ENCODE measurements at regions not wholly inside any gene's neighbourhood (a gene's known extent, or its start where the extent isn't known, plus 50 kb on each side); places are given as distances from the start of the nearest gene placed in this dataset.
"Not testable (repeated sequence)": the region's sequence is repeated elsewhere in the genome, so short reads cannot be mapped to it uniquely, and the experiment has no call there.

DNA sequence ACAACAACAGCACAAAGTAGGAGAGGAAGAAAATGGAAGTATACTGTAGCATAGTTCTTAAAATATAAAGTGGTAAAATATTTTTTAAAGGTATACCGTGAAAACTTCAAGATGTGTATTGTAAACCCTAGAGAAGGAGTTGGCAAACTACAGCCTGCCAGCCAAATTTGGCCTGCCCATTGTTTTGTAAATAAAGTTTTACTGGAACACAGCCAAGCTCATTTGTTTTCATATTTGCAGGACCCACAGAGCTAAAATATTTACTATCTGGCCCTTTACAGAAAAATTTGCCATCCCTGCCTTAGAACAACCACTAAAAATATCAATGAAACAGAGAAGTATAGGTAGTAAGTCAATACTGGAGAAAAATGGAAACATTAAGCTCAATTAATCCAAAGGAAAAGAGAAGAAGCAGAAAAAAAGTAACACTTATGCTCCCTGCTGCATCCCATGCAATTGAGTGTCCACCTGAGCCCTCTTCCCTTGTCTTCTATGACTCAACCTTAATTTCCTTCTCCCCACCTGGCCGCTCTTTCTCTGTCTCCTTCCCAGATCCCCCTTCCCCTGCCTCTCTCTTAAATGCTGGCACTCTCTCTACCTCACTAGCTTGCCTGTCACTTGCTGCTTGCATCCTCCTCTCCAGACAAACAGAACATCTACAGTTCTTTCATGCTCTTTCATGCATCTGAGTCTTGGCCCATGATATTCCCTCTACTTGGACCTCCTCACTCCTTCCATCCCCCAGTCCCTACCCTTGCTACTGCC is 50.6 kb upstream of the FER start:
- DNase-seq (ENCODE audit: low spot score in 2 of 2), result no peak
- H3K4me3 ChIP-seq (ENCODE audit: low read depth, poor library complexity, severe bottlenecking), result no peak overlapping the region
- 69 to 73% methylated on average over 2 of the region's 2 CpGs for WGBS, 2 donors
- TF ChIP-seq, protein P1, sequence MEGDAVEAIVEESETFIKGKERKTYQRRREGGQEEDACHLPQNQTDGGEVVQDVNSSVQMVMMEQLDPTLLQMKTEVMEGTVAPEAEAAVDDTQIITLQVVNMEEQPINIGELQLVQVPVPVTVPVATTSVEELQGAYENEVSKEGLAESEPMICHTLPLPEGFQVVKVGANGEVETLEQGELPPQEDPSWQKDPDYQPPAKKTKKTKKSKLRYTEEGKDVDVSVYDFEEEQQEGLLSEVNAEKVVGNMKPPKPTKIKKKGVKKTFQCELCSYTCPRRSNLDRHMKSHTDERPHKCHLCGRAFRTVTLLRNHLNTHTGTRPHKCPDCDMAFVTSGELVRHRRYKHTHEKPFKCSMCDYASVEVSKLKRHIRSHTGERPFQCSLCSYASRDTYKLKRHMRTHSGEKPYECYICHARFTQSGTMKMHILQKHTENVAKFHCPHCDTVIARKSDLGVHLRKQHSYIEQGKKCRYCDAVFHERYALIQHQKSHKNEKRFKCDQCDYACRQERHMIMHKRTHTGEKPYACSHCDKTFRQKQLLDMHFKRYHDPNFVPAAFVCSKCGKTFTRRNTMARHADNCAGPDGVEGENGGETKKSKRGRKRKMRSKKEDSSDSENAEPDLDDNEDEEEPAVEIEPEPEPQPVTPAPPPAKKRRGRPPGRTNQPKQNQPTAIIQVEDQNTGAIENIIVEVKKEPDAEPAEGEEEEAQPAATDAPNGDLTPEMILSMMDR (IDR thresholded peaks at IDR 0.05), result no peak
- TF ChIP-seq POLR2A (IDR thresholded peaks at IDR 0.05), result no peak
- intact Hi-C loops (cut with DNase I; ENCODE audit: low total_unique reads), result no loop called here

DNA sequence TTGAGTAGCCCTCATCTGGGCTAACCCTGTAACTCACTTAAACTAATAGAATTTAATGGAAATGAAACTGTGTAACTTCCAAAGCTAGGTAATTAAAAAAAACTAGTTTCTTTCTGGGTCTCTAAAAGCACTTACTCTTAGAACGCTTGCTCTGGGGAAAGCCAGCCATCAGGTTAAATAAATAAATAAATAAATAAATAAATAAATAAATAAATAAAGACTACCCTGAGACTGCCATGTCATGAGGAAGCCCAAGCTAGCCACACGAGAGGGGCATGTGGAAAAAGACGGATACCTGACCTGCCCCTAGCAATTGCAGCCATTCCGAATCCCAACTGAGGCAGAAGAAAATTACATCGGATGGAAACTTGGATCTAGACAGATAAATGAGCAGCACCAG is 51.3 kb upstream of the FER start:
- H3K4me3 ChIP-seq (ENCODE audit: low read depth, poor library complexity, severe bottlenecking), result no peak overlapping the region
- intact Hi-C loops (cut with DNase I; ENCODE audit: low total_unique reads), result no loop called here
- no peak for TF ChIP-seq POLR2A (IDR thresholded peaks at IDR 0.05)
- TF ChIP-seq, protein P1 (IDR thresholded peaks at IDR 0.05), result no peak
- WGBS, 2 donors, result 59 to 79% methylated on average over 5 of the region's 5 CpGs
- DNase-seq (ENCODE audit: low spot score in 2 of 2), result no peak

DNA sequence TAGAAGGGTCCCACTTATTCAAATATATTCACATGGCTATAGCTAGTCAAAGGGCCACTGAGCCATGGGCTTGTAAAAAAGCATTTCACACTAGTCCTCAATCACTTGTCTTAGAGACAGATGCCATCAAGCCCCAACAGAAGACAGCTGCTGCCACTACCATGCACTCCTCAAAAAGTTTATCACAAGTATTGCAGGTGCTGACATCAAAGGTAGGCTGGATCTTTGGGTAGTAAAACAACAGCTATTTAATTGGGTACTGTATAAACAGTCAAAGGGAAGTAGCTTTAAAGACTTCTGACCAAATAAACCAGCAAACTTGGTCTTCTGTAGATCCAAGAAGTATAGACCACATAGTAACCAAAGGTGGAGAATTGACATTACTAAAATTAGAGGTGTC is 59.2 kb upstream of the FER start:
- intact Hi-C loops (cut with DNase I; ENCODE audit: low total_unique reads), result no loop called here
- TF ChIP-seq, protein P1 (IDR thresholded peaks at IDR 0.05), result no peak
- no peak for TF ChIP-seq POLR2A (IDR thresholded peaks at IDR 0.05)
- DNase-seq (ENCODE audit: low spot score in 2 of 2), result no peak
- H3K4me3 ChIP-seq (ENCODE audit: low read depth, poor library complexity, severe bottlenecking), result no peak overlapping the region

DNA sequence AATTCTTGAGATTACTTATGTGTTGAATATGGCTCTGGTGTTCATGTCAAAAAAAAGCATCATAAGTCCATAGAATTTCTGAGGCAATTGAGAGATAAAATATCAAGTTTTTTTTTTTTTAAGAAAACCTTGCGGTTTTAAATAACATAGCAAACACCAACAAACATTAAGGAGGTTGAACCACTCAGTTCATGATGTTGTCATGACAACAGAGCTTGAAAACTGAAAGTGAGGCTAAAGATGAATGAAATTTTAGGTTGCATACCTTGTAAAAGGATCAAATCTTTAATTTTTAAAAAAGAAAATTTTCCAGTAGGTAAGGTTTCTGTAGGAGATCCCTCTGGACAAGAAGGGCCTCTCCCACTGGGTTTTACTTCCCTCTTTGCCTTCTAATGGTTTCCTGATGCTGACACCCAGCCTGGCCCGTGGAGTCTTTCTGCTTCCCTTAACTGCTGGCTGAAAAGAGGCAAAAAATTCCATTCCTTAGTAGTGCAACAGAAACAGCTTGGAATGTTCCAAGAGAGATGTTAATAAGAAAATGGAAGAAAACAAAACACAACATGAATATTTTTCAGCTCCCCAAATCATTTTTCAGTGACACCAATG is 60.0 kb upstream of the FER start:
- TF ChIP-seq POLR2A (IDR thresholded peaks at IDR 0.05), result no peak
- TF ChIP-seq, protein P1 (IDR thresholded peaks at IDR 0.05), result no peak
- H3K4me3 ChIP-seq (ENCODE audit: low read depth, poor library complexity, severe bottlenecking), result no peak overlapping the region
- 52 to 65% methylated on average over 2 of the region's 2 CpGs for WGBS, 2 donors
- intact Hi-C loops (cut with DNase I; ENCODE audit: low total_unique reads), result no loop called here
- DNase-seq (ENCODE audit: low spot score in 2 of 2), result no peak

DNA sequence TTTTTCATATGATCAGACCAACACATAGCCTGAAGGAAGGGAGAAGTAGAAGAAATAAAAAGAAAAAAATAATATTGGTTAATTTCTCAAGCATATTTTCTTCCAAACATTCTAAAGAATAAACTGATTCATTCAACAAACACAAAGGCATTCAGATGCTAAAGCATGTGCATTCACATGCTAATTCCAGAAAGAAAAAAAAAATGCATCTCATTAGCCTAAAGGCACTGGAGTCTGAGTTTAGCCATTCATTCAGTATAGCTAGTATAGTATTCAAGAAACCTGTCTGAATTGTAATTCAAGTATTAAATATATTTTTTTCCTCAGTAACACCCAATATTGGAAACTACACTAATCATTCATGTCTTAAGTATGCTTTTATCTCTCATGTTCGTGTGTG is 61.0 kb upstream of the FER start:
- DNase-seq (ENCODE audit: low spot score in 2 of 2), result no peak
- 38 to 56% methylated on average over 1 of the region's 1 CpG for WGBS, 2 donors
- intact Hi-C loops (cut with DNase I; ENCODE audit: low total_unique reads), result no loop called here
- H3K4me3 ChIP-seq (ENCODE audit: low read depth, poor library complexity, severe bottlenecking), result no peak overlapping the region
- TF ChIP-seq, protein P1 (IDR thresholded peaks at IDR 0.05), result no peak
- no peak for TF ChIP-seq POLR2A (IDR thresholded peaks at IDR 0.05)

DNA sequence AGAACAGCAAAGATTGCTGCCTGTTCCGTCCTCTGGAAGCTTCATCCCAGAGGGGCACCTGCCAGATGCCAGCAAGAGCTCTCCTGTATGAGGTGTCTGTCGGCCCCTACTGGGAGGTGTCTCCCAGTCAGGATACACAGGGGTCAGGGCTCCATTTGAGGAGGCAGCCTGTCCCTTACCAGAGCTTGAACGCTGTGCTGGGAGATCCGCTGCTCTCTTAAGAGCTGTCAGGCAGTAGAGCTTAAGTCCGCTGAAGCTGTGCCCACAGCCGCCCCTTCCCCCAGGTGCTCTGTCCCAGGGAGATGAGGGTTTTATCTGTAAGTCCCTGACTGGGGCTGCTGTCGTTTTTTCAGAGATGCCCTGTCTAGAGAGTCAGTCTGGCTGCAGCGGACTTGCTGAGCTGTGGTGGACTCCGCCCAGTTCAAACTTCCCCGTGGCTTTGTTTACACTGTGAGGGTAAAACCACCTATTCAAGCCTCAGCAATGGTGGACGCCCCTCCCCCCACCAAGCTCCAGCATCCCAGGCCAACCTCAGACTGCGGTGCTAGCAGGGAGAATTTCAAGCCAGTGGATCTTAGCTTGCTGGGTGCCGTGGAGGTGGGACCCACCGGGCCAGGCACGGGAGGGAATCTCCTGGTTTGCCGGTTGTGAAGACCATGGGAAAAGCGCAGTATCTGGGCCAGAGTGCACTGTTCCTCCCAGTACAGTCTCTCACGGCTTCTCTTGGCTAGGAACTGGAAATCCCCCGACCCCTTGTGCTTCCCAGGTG is 62.1 kb upstream of the FER start:
- intact Hi-C loops (cut with DNase I; ENCODE audit: low total_unique reads); H3K4me3 ChIP-seq (ENCODE audit: low read depth, poor library complexity, severe bottlenecking); DNase-seq (ENCODE audit: low spot score in 2 of 2): not testable (repeated sequence)
- WGBS, 2 donors, result 64 to 73% methylated on average over 16 to 18 of the region's 19 CpGs

Data from lower leg skin (tissue), 4 donors.